ENCODE measurements at regions not wholly inside any gene's neighbourhood (a gene's known extent, or its start where the extent isn't known, plus 50 kb on each side); places are given as distances from the start of the nearest gene placed in this dataset.

DNA sequence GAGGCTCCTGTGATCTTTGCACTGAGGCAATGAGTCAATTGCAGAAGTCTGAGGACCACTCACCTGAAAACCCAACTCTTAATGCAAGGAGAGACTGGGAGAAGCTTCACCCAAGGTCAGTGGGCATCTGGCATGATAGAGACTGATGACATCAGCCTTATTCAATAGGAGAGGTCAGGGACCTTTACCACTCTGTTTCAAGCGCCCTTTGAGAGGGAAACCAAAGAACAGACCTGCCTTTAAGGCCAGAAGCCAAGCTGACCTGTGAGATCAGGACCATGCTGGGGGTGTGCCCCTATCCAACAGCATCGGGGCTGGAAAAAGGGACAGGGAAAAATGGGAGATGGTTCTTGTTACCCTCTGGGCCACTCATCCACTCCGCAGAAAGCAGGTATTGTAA is 83.3 kb upstream of the FOXN3 start:
- TF ChIP-seq MYC (IDR thresholded peaks at IDR 0.05; ENCODE audit: low read depth, low read length) (no peak), POLR2A (IDR thresholded peaks at IDR 0.05; ENCODE audit: extremely low read depth, insufficient read length) (no peak)
- TF ChIP-seq, protein P1, sequence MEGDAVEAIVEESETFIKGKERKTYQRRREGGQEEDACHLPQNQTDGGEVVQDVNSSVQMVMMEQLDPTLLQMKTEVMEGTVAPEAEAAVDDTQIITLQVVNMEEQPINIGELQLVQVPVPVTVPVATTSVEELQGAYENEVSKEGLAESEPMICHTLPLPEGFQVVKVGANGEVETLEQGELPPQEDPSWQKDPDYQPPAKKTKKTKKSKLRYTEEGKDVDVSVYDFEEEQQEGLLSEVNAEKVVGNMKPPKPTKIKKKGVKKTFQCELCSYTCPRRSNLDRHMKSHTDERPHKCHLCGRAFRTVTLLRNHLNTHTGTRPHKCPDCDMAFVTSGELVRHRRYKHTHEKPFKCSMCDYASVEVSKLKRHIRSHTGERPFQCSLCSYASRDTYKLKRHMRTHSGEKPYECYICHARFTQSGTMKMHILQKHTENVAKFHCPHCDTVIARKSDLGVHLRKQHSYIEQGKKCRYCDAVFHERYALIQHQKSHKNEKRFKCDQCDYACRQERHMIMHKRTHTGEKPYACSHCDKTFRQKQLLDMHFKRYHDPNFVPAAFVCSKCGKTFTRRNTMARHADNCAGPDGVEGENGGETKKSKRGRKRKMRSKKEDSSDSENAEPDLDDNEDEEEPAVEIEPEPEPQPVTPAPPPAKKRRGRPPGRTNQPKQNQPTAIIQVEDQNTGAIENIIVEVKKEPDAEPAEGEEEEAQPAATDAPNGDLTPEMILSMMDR (IDR thresholded peaks at IDR 0.05; ENCODE audit: low read depth, low read length) = no peak
- TF ChIP-seq, protein P2, sequence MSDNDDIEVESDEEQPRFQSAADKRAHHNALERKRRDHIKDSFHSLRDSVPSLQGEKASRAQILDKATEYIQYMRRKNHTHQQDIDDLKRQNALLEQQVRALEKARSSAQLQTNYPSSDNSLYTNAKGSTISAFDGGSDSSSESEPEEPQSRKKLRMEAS (IDR thresholded peaks at IDR 0.05; ENCODE audit: low read depth, low read length) = no peak

Data from NB4 (cell line).